Suppressor macrophage treated with lipopolysaccharide for 1 hour (primary cell): ENCODE measurements at regions not wholly inside any gene's neighbourhood (a gene's known extent, or its start where the extent isn't known, plus 50 kb on each side); places are given as distances from the start of the nearest gene placed in this dataset.
"Not testable (repeated sequence)": the region's sequence is repeated elsewhere in the genome, so short reads cannot be mapped to it uniquely, and the experiment has no call there.

Experiments
- DNase-seq, 3 donors: peaks; one replicate each; pipeline ENCODE4 v3.0.0-alpha.2; 2020 to 2022

GRCh38 chr1:229710746-229711145 is 84.7 kb downstream of the URB2 start:
- DNase-seq = no peak

GRCh38 chr1:229714306-229714705 is 88.3 kb downstream of the URB2 start:
- no peak for DNase-seq

- peak; percentile 24 to 31 (median 30) for DNase-seq
Observed at GRCh38 chr1:229714964-229715603, 89.0 kb downstream of the URB2 start.

- no peak for DNase-seq
Observed at GRCh38 chr1:229716069-229716468, 90.0 kb downstream of the URB2 start.

GRCh38 chr1:229716704-229717103 is 90.7 kb downstream of the URB2 start:
- DNase-seq = no peak

- no peak for DNase-seq
Observed at GRCh38 chr1:229717786-229718576, 91.9 kb downstream of the URB2 start.

- DNase-seq = no peak
Observed at GRCh38 chr1:229726061-229726460, 100.0 kb downstream of the URB2 start.

GRCh38 chr1:229729916-229730315 is 103.9 kb downstream of the URB2 start:
- no peak for DNase-seq

- DNase-seq = no peak
Observed at GRCh38 chr1:229730573-229730972, 104.5 kb downstream of the URB2 start.

- no peak for DNase-seq
Observed at GRCh38 chr1:229732061-229732460, 106.0 kb downstream of the URB2 start.

- DNase-seq = no peak
Observed at GRCh38 chr1:229736376-229736775, 110.3 kb downstream of the URB2 start.

- not testable (repeated sequence) for DNase-seq
Observed at GRCh38 chr1:229742614-229743013, 116.6 kb downstream of the URB2 start.

- DNase-seq = no peak
Observed at GRCh38 chr1:229749992-229750391, 123.9 kb downstream of the URB2 start.

GRCh38 chr1:229751610-229752009 is 125.6 kb downstream of the URB2 start:
- DNase-seq = no peak

GRCh38 chr1:229752679-229753078 is 126.6 kb downstream of the URB2 start:
- DNase-seq = no peak

- no peak for DNase-seq
Observed at GRCh38 chr1:229753764-229754551, 127.9 kb downstream of the URB2 start.

GRCh38 chr1:229756666-229757065 is 130.6 kb downstream of the URB2 start:
- no peak for DNase-seq

- no peak for DNase-seq
Observed at GRCh38 chr1:229757226-229757625, 131.2 kb downstream of the URB2 start.

- DNase-seq = no peak
Observed at GRCh38 chr1:229758101-229759036, 132.3 kb downstream of the URB2 start.

- no peak for DNase-seq
Observed at GRCh38 chr1:229759037-229759435, 133.0 kb downstream of the URB2 start.

- DNase-seq = no peak
Observed at GRCh38 chr1:229759586-229759985, 133.5 kb downstream of the URB2 start.

- no peak for DNase-seq
Observed at GRCh38 chr1:229760478-229760996, 134.5 kb downstream of the URB2 start.
